ENCODE measurements at regions not wholly inside any gene's neighbourhood (a gene's known extent, or its start where the extent isn't known, plus 50 kb on each side); places are given as distances from the start of the nearest gene placed in this dataset.

- TF ChIP-seq CTCF (IDR thresholded peaks at IDR 0.05): no peak
- no peak for TF ChIP-seq POLR2AphosphoS5 (IDR thresholded peaks at IDR 0.05)
Observed at GRCh38 chr4:85166318-85166717, 199.8 kb upstream of the WDFY3 start.

Measured in stomach (tissue), 4 donors.